Stomach (tissue), 4 donors: ENCODE measurements at regions not wholly inside any gene's neighbourhood (a gene's known extent, or its start where the extent isn't known, plus 50 kb on each side); places are given as distances from the start of the nearest gene placed in this dataset.

Source experiments
- POLR2A ChIP-seq, 4 donors: fragments of 450-650 bp; IDR thresholded peaks; one replicate each; pipeline ENCODE4 v1.6.1; 2016; ENCODE audit warnings: antibody characterized with exemption in 4 of 4, control low read depth in 2 of 4, mild to moderate bottlenecking in 1 of 4, moderate library complexity in 1 of 4
- TF ChIP-seq, protein P1 (sequence below), 7 experiments: fragments of 450-650 bp in 4 of 7; fragments of 200-600 bp in 3 of 7; sonication (generic) in 3 of 7; IDR thresholded peaks; one replicate each; pipeline ENCODE4 v1.5.1; 2016 to 2019; ENCODE audit warnings: antibody characterized with exemption in 7 of 7, control low read depth in 2 of 7, mild to moderate bottlenecking in 1 of 7

DNA sequence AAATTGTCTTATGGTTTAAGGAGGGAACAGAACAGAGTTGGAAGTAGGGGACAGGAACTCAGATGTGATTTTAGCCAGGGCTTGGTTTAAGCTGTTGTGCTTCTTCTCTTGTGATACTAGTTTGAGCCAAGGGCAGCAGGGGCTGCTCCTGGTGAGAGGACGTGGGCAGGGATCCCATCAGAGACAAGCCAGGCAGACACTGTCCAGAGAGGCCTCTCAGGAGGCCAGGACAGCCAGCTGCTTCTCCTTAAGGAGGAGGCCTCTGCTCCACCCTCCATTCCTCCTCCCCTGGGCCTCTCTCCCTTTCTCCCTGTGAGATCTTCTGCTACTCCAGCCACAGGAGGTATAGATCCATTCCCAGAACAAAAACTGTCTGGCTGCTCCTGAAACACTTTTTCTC lies 108.4 kb upstream of the MLN start:
- TF ChIP-seq, protein P1, sequence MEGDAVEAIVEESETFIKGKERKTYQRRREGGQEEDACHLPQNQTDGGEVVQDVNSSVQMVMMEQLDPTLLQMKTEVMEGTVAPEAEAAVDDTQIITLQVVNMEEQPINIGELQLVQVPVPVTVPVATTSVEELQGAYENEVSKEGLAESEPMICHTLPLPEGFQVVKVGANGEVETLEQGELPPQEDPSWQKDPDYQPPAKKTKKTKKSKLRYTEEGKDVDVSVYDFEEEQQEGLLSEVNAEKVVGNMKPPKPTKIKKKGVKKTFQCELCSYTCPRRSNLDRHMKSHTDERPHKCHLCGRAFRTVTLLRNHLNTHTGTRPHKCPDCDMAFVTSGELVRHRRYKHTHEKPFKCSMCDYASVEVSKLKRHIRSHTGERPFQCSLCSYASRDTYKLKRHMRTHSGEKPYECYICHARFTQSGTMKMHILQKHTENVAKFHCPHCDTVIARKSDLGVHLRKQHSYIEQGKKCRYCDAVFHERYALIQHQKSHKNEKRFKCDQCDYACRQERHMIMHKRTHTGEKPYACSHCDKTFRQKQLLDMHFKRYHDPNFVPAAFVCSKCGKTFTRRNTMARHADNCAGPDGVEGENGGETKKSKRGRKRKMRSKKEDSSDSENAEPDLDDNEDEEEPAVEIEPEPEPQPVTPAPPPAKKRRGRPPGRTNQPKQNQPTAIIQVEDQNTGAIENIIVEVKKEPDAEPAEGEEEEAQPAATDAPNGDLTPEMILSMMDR (IDR thresholded peaks at IDR 0.05), result no peak
- TF ChIP-seq POLR2A (IDR thresholded peaks at IDR 0.05), result no peak
